Eye (tissue), 1 donor: ENCODE measurements at regions not wholly inside any gene's neighbourhood (a gene's known extent, or its start where the extent isn't known, plus 50 kb on each side); places are given as distances from the start of the nearest gene placed in this dataset.
"Not testable (repeated sequence)": the region's sequence is repeated elsewhere in the genome, so short reads cannot be mapped to it uniquely, and the experiment has no call there.

Source experiments
- DNase-seq: peaks from one replicate; pipeline ENCODE4 v3.0.0-alpha.2; 2015

DNA sequence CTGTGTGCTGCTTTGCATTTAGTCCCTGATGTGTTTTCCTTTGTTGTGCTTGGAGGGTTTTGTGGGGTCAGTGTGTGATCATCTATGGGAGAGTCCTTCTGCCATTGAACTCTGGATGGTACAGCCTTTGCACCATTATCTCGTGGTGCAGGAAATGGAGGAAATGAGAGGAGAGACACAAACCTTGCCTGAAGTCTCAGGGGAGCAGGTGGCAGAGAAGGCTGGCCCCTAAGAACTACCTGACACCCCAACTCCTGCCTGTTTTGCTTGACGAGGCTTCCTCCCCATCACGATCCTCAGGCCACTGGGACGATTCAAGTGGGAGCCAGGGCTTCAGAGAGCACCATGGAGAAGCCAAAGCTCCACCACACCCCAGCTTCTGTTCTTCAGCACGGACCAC lies 1316.4 kb downstream of the TBC1D22A start:
- DNase-seq = no peak

DNA sequence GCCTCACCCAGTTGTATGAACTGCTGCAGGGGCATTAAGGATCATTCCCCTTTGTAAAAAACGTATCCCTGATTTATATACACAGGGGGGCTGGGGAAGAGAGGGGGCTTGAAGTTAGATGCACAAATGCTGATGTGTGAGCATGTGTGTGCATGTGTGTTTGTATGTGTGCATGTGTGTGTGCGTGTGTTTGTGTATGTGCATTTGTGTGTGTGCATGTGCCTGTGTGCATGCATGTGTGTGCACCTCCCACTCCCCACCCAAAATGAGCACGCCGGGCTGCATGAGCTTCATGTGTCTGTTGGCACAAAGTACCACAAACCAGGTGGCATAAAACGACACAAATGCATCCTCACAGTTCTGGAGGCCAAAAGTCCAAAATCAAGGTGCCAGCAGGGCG lies 1315.2 kb downstream of the TBC1D22A start:
- no peak for DNase-seq

DNA sequence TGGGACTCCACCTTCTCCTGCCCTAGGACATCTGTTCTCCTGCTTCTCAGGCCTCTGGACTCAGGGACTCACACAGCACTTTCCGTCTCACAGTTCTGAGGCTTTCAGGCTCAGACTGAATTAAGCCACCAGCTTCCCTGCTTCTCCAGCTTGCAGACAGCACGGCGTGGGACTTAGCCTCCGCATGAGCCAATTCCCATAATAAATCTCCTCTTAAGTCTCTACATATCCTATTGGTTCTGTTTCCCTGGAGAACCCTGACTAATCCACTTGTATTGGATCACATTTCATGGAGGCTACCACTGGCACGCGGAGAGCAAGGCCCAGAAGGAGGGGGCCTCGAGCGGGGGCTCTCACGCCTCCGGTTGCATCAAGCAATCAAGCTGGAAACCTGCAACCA lies 1313.6 kb downstream of the TBC1D22A start:
- no peak for DNase-seq

DNA sequence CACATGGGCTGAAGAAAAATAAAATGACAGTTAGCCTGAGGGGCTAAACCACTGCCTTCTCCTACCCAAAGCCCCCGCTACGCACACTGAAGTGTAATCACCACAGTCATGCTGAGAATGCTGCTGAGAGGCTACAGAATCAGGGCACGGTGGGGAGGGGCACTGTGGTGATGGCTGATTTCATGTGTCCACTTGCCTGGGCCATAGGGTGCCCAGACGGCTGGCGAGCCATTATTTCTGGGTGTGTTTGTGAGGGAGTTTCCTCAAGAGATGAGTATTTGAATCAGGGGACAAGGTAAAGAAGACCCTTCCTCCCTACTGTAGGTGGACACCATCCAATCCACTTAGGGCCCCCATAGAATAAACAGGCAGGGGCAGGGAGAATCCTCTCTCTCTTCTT lies 1313.2 kb downstream of the TBC1D22A start:
- DNase-seq = no peak

DNA sequence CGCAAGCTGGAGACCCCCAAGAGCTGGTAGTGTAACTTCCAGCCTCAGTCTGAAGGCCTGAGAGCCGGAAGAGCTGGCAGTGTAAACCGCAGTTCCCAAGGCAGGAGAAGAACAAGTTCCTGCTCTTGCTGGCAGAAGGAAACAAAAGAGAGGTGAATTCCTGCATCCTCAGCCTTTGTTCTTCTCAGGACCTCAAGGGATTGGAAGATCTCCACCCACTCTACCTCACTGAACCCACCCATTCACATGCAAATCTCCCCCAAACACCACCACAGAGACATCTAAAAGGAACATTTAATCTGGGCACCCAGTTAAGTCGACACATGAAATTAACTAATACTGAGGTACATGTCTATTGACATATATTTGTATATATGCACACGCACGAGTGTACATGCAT lies 1310.3 kb downstream of the TBC1D22A start:
- no peak for DNase-seq

DNA sequence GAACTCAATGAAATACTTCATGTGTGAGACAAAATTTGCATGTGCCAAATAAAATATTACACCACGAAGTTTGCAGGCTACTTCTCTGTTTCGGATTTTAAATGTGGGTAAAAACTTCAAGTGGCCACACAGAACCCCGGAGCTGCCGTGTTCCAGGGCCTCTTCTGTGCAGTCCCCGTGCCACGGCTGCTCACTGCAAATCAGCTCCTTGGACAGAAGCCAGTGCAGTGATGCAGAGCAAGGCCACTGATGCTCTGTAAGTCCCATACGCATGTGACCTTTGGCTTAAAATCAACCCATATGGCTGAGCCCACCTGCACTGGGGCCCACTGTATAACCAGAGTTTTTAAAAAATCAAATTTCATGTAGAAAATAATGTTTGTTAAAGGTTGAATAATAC lies 1309.4 kb downstream of the TBC1D22A start:
- DNase-seq = peak; percentile 38

DNA sequence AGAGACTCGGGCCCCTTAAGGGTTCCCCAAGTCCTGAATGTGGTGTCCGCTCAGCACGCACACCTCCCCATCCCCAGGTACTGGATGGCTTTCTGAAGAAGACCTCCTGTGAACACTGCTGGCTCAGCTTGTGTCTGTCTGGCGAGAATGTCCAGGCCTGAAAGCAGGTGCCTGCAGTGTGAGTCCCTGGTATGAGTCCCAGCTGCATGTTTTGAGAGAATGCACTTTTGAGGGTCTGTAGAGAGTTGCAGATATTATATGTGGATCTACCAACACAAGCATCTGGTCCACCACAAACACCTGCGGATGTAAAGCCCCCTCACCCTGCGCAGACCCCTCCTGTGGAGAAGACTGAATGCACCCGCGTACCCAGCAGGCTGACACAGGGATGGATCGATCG lies 1308.9 kb downstream of the TBC1D22A start:
- no peak for DNase-seq

DNA sequence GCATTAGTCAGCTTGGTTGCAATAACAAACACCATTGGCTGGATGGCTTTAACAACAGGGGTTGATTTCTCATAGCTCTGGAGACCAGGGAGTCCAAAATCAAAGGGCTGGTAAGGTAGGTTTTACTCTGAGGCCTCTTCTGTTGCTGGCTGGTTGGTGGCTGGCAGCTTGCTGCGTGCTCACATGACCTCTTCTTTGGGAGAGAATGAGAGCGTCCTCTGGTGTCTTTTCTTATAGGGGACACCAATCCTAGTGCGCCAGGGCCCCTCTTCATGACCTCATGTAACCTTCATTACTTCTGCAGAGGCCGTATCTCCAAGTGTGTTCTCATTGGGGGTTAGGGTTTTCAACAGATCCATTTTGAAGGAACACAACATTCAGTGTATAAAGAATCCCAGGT lies 1308.3 kb downstream of the TBC1D22A start:
- no peak for DNase-seq

DNA sequence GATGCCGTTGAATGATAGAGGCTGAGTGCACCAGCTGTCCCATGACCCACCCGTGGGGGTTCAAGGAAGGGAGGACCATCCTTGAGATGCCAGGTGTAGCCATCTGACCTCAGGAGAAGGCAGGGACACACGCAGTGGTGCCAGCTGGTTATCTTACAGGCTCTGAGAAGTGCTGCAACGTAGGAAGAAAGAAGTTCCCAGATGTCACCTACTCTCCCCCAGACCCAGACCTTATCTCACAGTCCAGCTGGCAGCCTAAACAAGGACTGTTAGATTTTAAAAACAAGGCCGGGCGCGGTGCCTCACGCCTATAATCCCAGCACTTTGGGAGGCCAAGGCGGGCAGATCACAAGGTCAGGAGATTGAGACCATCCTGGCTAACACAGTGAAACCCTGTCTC lies 1307.6 kb downstream of the TBC1D22A start:
- DNase-seq = no peak

DNA sequence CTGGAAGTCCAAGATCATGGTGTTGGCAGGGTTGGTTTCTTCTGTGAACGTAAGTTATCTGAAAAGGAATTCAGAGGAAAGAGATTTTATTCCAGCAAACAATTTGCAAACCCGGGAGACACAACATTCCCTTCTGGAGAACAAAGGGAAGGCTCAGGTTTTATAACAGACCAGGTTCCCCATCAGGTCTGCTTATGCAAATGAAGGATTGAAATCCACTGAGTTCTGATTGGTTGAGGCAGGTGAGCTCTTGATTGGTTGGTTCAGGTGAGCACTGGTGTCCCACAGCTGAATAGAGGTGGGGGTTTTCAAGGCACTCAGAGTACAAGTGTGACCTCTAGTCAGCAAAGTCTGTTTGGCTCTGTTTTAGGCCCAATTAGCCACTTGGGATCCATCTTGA lies 1306.8 kb downstream of the TBC1D22A start:
- DNase-seq = no peak

DNA sequence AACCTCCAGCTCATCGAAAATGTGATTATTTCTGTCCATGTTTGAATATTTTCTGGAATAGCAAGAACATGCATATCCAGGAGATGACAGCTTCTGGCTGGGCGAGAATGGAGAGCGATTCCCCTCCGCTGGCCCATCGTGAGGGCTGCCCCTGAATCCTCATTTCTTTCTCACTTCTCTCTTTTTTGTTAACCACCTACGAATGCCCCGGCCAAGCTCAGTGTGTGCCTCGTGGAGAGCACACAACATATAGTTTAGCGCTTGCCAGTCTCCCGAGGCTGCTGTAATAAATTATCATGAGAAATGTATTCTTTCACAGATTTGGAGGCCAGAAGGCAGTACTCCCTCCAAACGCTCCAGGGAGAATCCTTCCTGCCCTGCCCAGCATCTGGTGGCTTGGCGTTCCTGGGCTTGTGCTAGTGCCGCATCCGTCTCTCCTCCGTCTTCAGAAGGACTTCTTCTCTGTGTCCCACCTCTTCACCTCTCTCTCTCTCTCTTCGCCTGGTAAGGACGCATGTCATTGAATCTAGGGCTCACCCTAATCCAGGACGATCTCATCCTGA lies 1306.0 kb downstream of the TBC1D22A start:
- DNase-seq = no peak

DNA sequence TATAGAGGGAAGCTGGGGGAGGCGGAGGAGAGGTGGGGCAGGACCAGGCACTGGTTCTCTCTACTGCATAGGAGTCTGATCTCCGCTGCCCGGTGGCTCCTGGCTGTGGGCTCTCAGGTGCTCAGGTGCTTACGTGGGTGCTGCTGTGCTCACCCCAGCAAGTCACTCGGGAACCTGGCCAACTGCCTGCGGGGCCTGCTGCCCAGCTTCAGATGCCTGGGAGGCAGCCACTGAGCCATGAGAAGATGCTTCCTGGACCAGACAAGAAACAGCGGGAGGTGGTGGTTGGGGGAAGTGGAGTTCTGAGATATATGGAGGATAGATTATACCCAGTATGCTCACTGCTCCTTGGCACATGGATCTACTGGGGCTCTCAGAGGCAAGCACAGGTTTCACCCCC lies 1303.4 kb downstream of the TBC1D22A start:
- DNase-seq = peak; percentile 50

DNA sequence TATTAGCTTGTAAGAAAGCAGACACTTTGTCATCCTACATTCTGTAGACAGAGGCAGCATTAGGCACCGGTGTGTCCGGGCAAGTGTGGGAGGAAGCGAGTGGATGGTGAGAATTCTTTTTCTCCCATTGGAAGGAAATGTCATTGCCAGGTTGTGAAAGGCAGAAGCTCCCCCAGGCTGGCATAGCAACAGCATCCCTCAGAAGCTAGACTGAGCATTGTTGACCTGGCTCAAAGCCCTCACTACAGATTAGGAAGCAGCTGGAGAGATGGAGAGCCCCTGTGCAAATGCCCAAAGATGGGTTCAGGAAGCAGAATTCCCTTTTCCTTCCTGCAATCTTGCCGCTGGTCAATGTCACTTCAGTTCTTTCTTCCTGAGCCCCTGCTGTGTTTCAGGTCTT lies 1299.3 kb downstream of the TBC1D22A start:
- no peak for DNase-seq

DNA sequence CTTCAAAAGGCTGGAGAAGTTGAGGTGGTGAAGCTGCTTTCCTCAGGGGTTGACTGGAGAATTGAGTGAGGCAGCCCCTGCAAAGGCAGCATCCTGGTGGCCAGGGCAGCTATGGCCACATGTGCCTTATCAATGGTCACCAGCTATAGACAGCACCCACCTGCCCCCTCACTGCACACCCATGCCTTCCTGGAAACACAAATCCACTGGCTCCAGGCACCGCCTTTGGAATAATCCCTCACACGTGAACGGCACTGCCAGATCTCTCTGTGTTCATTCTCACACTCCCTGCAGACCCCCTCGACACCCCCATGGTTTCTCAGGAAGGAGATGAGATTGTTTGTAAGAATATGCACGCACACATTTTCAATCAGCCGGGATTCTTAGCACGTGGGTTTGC lies 1297.8 kb downstream of the TBC1D22A start:
- DNase-seq = no peak

DNA sequence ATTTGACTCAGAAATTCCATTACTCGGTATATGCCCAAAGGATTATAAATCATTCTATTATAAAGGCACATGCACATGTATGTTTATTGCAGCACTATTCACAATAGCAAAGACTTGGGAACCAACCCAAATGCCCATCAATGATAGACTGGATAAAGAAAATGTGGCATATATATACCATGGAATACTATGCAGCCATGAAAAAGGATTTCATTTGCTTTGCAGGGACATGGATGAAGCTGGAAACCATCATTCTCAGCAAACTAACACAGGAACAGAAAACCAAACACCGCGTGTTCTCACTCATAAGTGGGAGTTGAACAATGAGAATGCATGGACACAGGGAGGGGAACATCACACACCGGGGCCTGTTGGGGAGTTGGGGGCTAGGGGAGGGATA lies 1297.1 kb downstream of the TBC1D22A start:
- not testable (repeated sequence) for DNase-seq

DNA sequence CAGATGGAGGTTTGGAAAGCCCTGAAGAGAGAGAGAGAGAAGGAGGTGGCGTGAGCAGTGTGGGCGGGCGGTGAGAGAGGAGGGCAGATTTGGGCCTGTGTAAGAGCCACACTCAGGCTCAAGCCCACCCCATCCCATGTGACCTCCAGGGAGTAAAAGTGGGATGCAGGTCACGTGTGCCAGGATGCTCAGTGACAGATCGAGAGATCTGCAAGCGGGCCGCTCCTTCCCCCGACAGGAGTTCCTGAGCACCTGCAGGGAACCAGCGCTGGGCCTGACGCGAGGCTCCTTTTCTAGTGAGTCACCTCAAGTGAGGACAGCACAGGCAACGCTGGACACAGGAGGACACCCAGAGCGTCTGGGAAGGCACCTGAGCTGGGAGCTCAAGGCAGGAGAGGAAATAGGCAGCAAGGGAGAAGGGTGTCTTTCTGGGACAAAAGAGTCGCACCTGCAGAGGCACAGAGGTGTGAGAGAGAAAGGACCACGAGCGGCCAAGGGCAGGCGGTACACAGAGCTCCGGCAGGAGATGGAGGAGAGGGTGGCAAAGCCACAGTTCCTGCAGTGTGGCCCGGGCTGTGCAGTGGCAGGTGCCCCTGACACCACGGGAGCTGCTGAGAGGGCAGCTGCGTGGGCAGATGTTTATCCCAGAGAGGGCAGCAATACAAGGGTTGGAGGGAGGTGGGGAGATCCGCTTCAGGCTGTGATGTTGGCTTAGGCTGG lies 1294.8 kb downstream of the TBC1D22A start:
- DNase-seq = no peak

DNA sequence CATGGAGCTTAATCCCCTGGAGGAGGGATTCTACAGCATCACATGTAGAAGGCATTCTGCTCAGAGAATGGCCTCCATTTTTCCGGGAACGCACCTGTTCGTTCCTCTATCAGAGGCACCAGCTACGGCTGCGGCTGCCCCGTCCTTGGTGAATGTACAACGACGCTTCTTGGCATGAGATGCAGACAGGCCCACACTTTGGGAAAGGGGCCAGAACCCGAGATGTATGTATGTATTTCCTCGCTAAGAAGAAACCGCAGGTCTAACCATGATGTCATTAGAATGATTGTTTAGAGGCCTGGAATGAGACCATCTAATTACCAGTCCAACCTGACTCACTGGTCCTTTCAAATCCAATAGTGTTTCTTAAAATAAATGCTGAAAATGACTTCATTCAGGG lies 1293.4 kb downstream of the TBC1D22A start:
- DNase-seq = no peak

DNA sequence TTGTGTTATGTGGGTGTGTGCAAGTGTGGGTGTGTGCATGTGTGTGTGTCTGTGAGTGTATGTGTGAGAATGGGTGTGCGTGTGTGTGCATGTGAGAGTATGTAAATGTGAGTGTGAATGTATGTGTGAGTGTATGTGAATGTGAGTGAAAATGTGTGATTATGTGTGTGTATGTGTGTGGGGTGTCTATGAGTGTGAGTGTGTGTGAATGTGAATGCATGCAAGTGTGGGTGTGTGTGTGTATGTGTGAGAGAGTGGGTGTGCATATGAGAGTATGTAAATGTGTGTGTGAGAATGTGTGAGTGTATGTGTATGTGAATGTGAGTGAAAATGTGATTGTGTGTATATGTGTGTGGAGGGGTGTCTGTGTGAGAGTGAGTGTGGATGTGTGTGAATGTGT lies 1292.7 kb downstream of the TBC1D22A start:
- DNase-seq = no peak

DNA sequence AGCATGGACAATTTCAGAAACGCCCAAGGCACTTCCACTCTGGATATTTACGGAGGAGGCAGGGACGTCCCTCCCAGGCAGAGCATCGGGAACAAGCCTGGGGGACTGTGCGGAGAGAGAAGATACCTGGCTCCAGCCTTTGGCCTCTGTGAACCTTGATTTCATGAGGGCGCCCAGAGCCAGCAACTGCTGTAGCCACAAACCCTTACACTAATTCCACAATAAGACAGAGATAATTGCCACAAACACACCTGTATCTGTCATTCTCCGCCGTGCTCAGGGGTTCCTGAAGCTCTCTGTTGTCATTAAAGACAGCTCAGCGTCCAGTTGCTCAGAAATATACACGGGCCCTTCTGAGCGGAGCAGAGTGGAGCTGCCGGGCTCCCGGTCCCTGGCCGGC lies 1292.1 kb downstream of the TBC1D22A start:
- DNase-seq = no peak

DNA sequence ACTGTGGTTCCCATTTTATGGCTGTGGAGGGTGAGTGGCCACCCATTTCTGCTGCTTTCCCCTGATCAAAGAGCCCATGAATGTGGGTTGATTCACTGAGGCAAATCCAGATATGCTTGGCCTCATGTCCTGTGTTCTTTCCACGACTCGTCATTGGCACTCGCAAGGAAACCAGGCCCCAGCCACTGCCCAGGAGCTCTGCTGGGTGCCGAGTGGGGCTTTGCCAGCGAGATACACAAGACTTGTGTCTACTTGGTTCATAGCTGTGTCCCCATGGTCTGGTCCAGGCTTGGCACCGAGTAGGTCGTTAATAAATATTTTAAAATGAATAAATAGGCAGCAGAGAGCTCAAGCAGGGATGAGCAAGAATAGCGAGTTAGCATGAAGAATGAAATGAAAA lies 1291.5 kb downstream of the TBC1D22A start:
- DNase-seq = no peak

DNA sequence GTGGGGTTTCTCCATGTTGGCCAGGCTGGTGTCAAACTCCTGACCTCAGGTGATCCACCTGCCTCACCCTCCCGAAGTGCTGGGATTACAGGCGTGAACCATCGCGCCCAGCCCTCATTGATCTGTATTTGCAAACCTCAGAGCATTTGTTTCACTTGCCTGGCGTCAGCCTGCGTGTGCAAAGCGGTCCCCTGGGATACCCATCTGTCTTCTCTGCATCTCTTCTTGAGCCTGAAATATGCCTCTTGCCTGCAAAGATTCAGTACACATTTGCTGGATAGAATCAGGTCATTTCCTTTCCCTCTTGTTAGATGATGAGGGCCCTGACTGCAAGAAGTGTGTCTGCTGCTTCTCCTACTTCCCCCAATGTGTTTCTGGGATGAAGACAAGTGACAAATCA lies 1291.0 kb downstream of the TBC1D22A start:
- DNase-seq = peak; percentile 68

DNA sequence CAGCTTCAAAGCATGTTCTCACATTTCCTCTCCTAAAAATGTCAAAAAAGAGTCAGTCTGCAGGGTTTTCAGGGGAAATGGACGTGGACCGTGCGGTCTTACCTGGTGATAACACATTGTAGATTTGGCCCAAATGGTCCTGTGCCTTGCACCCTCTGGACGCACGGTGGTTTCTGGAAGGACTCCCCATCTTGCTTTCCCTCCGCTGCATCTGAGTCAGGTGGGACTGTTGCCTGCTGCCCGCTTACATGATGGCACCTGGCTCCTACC lies 1290.1 kb downstream of the TBC1D22A start:
- no peak for DNase-seq

DNA sequence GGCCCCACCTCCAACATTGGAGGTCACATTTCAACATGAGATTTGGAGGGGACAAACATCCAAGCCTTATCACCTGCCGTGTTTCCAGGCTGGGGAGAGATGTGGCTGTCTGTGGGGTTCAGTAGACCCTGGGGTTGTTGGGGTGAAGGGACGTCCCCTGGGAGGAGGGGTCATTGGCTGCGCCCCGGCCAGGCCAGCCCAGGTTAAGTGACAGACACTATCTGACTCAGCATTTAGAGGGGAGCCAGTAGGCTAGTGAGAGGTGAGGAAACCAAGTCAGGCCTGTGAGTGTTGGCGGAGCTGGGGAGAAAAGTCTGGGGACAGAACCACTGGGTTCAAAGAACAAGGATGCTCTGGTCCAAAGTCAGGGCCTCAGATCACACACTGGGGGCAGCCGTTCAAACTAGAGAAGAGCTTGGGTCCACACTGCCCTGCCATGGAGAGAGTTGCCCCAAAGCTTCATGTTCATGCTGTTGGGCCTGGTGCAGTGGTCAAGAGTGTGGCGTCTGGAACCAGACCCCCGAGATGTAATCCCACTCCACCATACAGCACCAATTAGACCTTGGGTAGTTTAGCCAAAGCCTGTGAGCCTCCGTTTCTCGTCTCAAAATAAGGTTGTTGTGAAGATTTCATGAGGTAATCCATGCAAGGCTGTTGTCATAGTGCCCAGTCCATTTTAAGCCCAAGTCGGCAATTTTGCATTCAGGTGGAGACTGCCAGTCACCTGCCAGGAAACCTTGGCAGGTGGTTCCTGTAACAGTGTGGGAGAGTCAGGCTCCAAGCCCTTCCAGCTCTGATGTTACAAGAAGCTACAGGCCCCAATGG lies 1289.6 kb downstream of the TBC1D22A start:
- DNase-seq = no peak

DNA sequence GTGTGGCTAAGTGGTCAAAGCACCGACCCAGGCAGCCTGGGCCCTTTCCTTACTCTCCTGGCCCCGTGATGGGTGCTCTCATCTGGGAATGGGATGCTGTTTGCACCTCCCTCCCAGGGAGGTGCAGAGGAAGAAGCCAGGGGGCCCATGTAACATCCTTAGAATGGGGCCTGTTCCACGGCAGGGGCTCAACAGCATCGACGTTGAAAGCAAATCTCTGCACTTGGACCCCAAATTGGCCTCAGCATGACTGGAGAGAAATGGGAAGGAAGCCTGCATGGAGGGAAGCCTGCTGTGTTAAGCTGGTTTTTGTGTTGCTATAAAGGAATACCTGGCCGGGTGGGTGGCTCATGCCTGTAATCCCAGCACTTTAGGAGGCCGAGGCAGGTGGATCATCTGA lies 1288.4 kb downstream of the TBC1D22A start:
- no peak for DNase-seq

DNA sequence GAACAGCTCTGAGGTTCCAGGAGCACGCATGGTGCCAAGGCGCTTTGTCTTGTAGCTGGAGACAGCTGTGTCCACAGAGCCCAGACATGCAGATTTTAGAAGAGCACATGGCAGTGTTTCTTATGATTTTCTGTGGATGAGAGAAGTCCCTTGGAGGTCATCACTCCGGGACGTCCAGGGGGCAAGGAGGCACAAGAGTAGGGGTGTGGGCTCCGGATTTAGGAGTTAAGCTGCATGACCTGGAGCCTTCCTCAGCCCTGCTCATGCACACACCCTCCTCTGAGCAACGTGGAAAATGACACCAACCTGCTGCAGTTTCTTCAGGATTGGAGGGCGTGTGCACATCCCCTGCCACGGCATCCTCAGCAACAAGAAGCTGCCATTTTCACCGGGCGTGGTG lies 1286.7 kb downstream of the TBC1D22A start:
- no peak for DNase-seq
